ENCODE measurements at regions not wholly inside any gene's neighbourhood (a gene's known extent, or its start where the extent isn't known, plus 50 kb on each side); places are given as distances from the start of the nearest gene placed in this dataset.

DNA sequence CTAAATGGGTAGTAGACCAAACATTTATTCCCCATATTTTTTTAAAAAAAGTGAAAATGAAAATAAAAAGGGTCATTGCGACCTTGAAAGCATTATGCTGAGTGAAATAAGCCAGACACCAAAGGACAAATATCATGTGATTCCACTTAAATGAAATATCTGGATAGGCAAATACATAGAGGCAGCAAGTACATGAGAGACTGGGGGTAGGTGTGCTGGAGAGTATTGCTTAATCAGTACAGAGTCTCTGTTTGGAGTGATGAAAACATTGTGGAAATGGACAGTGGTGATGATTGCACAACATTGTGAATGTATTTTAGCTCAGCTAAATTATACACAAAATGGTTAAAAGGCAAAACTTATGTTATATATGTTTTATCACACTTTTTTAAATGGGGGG is 169.4 kb downstream of the AKR1D1 start:
- H3K36me3 ChIP-seq (ENCODE audit: low read depth): no peaks in the 10 kb centered on the region
- peaks cover 2% of the 10 kb centered on the region for H3K9me3 ChIP-seq (ENCODE audit: severe bottlenecking)
- ATAC-seq (ENCODE audit: low read depth): no peak
- H3K27ac ChIP-seq (ENCODE audit: poor library complexity, severe bottlenecking): no peak overlapping the region
- H3K4me1 ChIP-seq (ENCODE audit: insufficient read depth, poor library complexity, severe bottlenecking): no peaks in the 10 kb centered on the region
- no peak for DNase-seq (ENCODE audit: low spot score)
- no peak overlapping the region for H3K4me3 ChIP-seq (ENCODE audit: severe bottlenecking)
- no peaks in the 10 kb centered on the region for H3K27me3 ChIP-seq (ENCODE audit: insufficient read depth, poor library complexity, severe bottlenecking)
- no peak for TF ChIP-seq CTCF (IDR thresholded peaks at IDR 0.05; ENCODE audit: poor library complexity, severe bottlenecking)

GRCh38 chr7:138246428-138246827 is 170.2 kb downstream of the AKR1D1 start:
- TF ChIP-seq CTCF (IDR thresholded peaks at IDR 0.05; ENCODE audit: poor library complexity, severe bottlenecking): no peak
- Histone ChIP-seq H3K4me3 (ENCODE audit: severe bottlenecking) (no peak overlapping the region), H3K27me3 (ENCODE audit: insufficient read depth, poor library complexity, severe bottlenecking) (no peaks in the 10 kb centered on the region), H3K4me1 (ENCODE audit: insufficient read depth, poor library complexity, severe bottlenecking) (no peaks in the 10 kb centered on the region), H3K9me3 (ENCODE audit: severe bottlenecking) (no peaks in the 10 kb centered on the region), H3K36me3 (ENCODE audit: low read depth) (no peaks in the 10 kb centered on the region), H3K27ac (ENCODE audit: poor library complexity, severe bottlenecking) (no peak overlapping the region)
- no peak for DNase-seq (ENCODE audit: low spot score)
- ATAC-seq (ENCODE audit: low read depth): no peak

DNA sequence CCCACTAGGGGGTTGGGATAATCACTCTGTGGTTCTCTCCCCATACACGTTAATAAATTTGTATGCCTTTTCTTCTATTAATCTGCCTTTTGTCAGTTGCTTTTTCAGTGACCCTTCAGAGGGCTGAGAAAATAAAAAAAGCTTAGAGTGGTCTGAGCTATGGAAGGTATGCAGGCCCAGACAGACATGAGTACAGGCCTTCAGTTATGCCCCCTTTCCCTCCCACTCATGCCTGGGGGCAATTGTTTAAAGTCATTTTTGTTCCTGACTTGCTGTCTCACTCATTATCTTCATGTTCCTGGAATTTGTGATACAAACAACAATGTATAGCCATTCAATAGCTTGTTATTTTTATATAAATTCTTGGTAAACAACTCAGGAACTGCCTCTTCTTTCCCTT is 170.8 kb downstream of the AKR1D1 start:
- Histone ChIP-seq H3K27me3 (ENCODE audit: insufficient read depth, poor library complexity, severe bottlenecking) (no peaks in the 10 kb centered on the region), H3K27ac (ENCODE audit: poor library complexity, severe bottlenecking) (no peak overlapping the region), H3K4me3 (ENCODE audit: severe bottlenecking) (no peak overlapping the region), H3K9me3 (ENCODE audit: severe bottlenecking) (no peaks in the 10 kb centered on the region), H3K36me3 (ENCODE audit: low read depth) (no peaks in the 10 kb centered on the region), H3K4me1 (ENCODE audit: insufficient read depth, poor library complexity, severe bottlenecking) (no peaks in the 10 kb centered on the region)
- TF ChIP-seq CTCF (IDR thresholded peaks at IDR 0.05; ENCODE audit: poor library complexity, severe bottlenecking): no peak
- DNase-seq (ENCODE audit: low spot score) (no peak), ATAC-seq (ENCODE audit: low read depth) (no peak)

DNA sequence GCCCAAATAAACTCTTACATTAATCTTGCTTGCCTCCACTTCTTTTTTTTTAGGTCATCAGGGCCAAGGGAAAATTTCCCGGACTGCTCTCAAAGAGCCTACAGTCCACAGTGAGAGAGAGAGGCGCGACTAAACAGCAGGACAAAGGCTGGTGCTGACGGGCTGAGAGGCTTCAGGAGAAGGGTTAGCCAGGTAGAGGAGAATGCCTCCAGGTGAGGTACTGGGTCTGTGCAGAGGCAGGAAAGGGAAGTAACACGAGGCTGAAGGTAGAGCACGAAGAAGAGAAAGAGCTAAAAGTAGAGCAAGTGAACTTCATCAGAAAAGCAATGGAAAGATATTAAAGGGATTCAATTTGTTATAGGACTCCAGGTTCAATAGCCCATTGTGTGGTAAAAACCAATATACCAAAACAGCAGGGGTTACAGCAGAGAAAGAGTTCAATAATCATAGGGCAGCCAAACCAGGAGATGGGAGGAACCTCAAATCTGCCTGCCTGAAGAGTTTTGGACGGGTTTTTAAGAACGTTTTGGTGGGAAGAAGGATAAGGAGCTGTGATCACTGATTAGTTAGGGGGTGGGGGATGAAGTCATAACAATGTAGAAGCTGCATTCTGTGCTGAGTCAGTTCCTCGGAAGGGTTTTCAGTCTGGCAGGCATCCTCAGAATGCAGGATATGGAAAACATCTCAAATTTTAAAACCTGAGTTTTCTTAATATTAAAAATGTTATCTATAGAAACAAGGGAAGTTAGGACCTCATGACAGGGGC is 171.5 kb downstream of the AKR1D1 start:
- Histone ChIP-seq H3K36me3 (ENCODE audit: low read depth) (no peaks in the 10 kb centered on the region), H3K4me3 (ENCODE audit: severe bottlenecking) (no peak overlapping the region), H3K27me3 (ENCODE audit: insufficient read depth, poor library complexity, severe bottlenecking) (no peaks in the 10 kb centered on the region), H3K9me3 (ENCODE audit: severe bottlenecking) (no peaks in the 10 kb centered on the region), H3K27ac (ENCODE audit: poor library complexity, severe bottlenecking) (no peak overlapping the region), H3K4me1 (ENCODE audit: insufficient read depth, poor library complexity, severe bottlenecking) (no peaks in the 10 kb centered on the region)
- no peak for ATAC-seq (ENCODE audit: low read depth)
- TF ChIP-seq CTCF (IDR thresholded peaks at IDR 0.05; ENCODE audit: poor library complexity, severe bottlenecking): no peak
- DNase-seq (ENCODE audit: low spot score): no peak

GRCh38 chr7:138248609-138249008 is 172.3 kb downstream of the AKR1D1 start:
- Histone ChIP-seq H3K9me3 (ENCODE audit: severe bottlenecking) (no peaks in the 10 kb centered on the region), H3K4me3 (ENCODE audit: severe bottlenecking) (no peak overlapping the region), H3K4me1 (ENCODE audit: insufficient read depth, poor library complexity, severe bottlenecking) (no peaks in the 10 kb centered on the region), H3K27me3 (ENCODE audit: insufficient read depth, poor library complexity, severe bottlenecking) (no peaks in the 10 kb centered on the region), H3K36me3 (ENCODE audit: low read depth) (no peaks in the 10 kb centered on the region), H3K27ac (ENCODE audit: poor library complexity, severe bottlenecking) (no peak overlapping the region)
- ATAC-seq (ENCODE audit: low read depth) (no peak), DNase-seq (ENCODE audit: low spot score) (no peak)
- no peak for TF ChIP-seq CTCF (IDR thresholded peaks at IDR 0.05; ENCODE audit: poor library complexity, severe bottlenecking)
